SH-SY5Y (cell line): ENCODE measurements at regions not wholly inside any gene's neighbourhood (a gene's known extent, or its start where the extent isn't known, plus 50 kb on each side); places are given as distances from the start of the nearest gene placed in this dataset.

Source experiments
- GATA2 ChIP-seq: IDR thresholded peaks from 2 replicates; pipeline ENCODE4 v1.6.1; 2011; ENCODE audit warnings: mild to moderate bottlenecking, low read depth, low read length
- GATA3 ChIP-seq: IDR thresholded peaks from 2 replicates; pipeline ENCODE4 v1.6.1; 2011; ENCODE audit warnings: low read depth, mild to moderate bottlenecking, low read length, moderate library complexity

DNA sequence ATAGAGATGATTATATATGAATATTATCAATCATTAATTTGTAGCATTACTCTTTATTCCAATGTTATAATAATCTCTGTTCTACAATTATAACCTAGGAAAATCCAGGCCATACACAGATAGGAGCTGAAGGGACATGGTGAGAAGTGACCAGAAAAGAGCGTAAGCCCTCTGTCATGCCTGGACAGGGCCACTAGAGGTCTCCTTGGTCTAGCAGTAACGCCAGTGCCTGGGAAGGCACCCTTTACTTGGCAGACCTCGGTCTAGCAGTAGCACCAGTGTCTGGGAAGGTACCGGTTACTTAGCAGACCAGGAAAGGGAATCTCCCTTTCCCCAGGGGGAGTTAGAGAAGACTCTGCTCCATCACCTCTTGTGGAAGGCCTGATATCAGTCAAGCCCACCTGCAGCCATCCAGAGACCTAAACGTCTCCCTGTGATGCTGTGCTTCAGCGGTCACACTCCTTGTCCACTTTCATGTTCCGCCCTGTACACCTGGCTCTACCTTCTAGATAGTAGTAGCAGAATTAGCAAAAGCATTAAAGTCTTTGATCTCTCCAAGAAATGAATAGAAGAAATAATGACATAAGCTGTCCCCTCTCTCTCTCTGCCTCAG lies 447.5 kb upstream of the FSIP2 start:
- no peak for TF ChIP-seq GATA3
- TF ChIP-seq GATA2 = no peak
